OCI-LY7 (cell line): ENCODE measurements at regions not wholly inside any gene's neighbourhood (a gene's known extent, or its start where the extent isn't known, plus 50 kb on each side); places are given as distances from the start of the nearest gene placed in this dataset.

Source experiments
- BruUV-seq: library from RNA; stranded (reverse); fragments of 400-500 nt; replicated peaks from 2 replicates; lab custom pipeline; 2021; lab: Mats Ljungman, UMichigan
- CTCF ChIA-PET: fragments of 300-600 bp; sonication (Branson Sonifier 250); formaldehyde crosslinking; loops from one replicate; lab custom pipeline; 2022; ENCODE audit warnings: antibody characterized with exemption; ENCODE audit not compliant: unreplicated experiment; lab: Charles Lee
- POLR2A ChIA-PET: fragments of 300-600 bp; sonication (Branson Sonifier 250); formaldehyde crosslinking; loops from one replicate; lab custom pipeline; 2022; ENCODE audit warnings: antibody characterized with exemption; lab: Charles Lee
- DNase-seq: peaks from one replicate; pipeline ENCODE4 v3.0.0-alpha.2; 2015; ENCODE audit warnings: low spot score
- H2AFZ ChIP-seq: fragments of 200-600 bp; sonication (generic), shearing (Covaris generic); 2 replicates; pipeline ENCODE4 v1.6.1; 2014; ENCODE audit warnings: mild to moderate bottlenecking, antibody characterized with exemption, low read length, moderate library complexity
- H3K27ac ChIP-seq: fragments of 200-600 bp; sonication (generic); 2 replicates; pipeline ENCODE4 v1.5.1; 2014; ENCODE audit warnings: mixed run types, low read depth, mild to moderate bottlenecking, moderate library complexity, low read length, inconsistent platforms; ENCODE audit not compliant: poor library complexity, severe bottlenecking
- H3K36me3 ChIP-seq: fragments of 200-600 bp; sonication (generic); 2 replicates; pipeline ENCODE4 v1.6.1; 2014; ENCODE audit warnings: mild to moderate bottlenecking, antibody characterized with exemption, low read length, moderate library complexity, mixed read lengths; ENCODE audit not compliant: insufficient read depth
- H3K4me1 ChIP-seq: fragments of 200-600 bp; sonication (generic); 2 replicates; pipeline ENCODE4 v1.5.1; 2014; ENCODE audit warnings: mild to moderate bottlenecking, low read length; ENCODE audit not compliant: insufficient read depth, poor library complexity, severe bottlenecking
- H3K4me2 ChIP-seq: fragments of 200-600 bp; sonication (generic); 2 replicates; pipeline ENCODE4 v1.6.1; 2014; ENCODE audit warnings: mild to moderate bottlenecking, low read length
- H3K4me3 ChIP-seq: fragments of 200-600 bp; sonication (generic); 2 replicates; pipeline ENCODE4 v1.5.1; 2014; ENCODE audit warnings: mild to moderate bottlenecking, low read depth, low read length; ENCODE audit not compliant: poor library complexity, severe bottlenecking
- H3K79me2 ChIP-seq: fragments of 200-600 bp; sonication (generic); 2 replicates; pipeline ENCODE4 v1.6.1; 2016; ENCODE audit warnings: low read depth, mild to moderate bottlenecking, low read length, moderate library complexity, mixed read lengths; ENCODE audit not compliant: insufficient read depth
- H3K9me2 ChIP-seq: fragments of 200-600 bp; sonication (generic); 2 replicates; pipeline ENCODE4 v1.6.1; 2016; ENCODE audit warnings: mild to moderate bottlenecking, low read length, mixed read lengths; ENCODE audit not compliant: insufficient read depth
- H3K9me3 ChIP-seq: fragments of 200-600 bp; sonication (generic); 2 replicates; pipeline ENCODE4 v1.6.1; 2014; ENCODE audit warnings: mild to moderate bottlenecking, mixed run types, low read length, mixed read lengths
- H4K20me1 ChIP-seq: fragments of 200-600 bp; sonication (generic); 2 replicates; pipeline ENCODE4 v1.6.1; 2014; ENCODE audit warnings: mild to moderate bottlenecking, antibody characterized with exemption, low read length, moderate library complexity, mixed read lengths; ENCODE audit not compliant: insufficient read depth
- CTCF ChIP-seq: fragments of 200-600 bp; sonication (generic); conservative IDR thresholded peaks from 2 replicates; pipeline ENCODE4 v1.5.1; 2014; ENCODE audit warnings: mild to moderate bottlenecking, antibody characterized with exemption, low read length, moderate library complexity, mixed read lengths
- EZH2phosphoT487 ChIP-seq: fragments of 200-600 bp; sonication (generic); IDR thresholded peaks from 2 replicates; pipeline ENCODE4 v1.6.1; 2018; ENCODE audit warnings: low read depth, borderline replicate concordance, mild to moderate bottlenecking, mixed run types, antibody characterized with exemption, low read length, moderate library complexity, mixed read lengths
- intact Hi-C: fragments of 100-400 bp; cut with micrococcal nuclease; formaldehyde crosslinking; loops from one replicate; pipeline ENCODE4 v1.10.0; 2022; ENCODE audit not compliant: unreplicated experiment

- Histone ChIP-seq H3K36me3 (no peaks in the 10 kb centered on the region), H3K4me2 (no peak overlapping the region), H3K4me1 (no peaks in the 10 kb centered on the region), H3K9me2 (no peaks in the 10 kb centered on the region), H3K27ac (no peak overlapping the region), H4K20me1 (no peaks in the 10 kb centered on the region), H3K9me3 (no peaks in the 10 kb centered on the region), H3K79me2 (no peaks in the 10 kb centered on the region), H3K4me3 (no peak overlapping the region), H2AFZ (no peak overlapping the region)
- intact Hi-C loops = no loop called here
- TF ChIP-seq CTCF = no peak
- TF ChIP-seq EZH2phosphoT487 = no peak
- ChIA-PET POLR2A (no interaction called here), CTCF (no interaction called here)
- DNase-seq = no peak
- no TSS peak for BruUV-seq
Measured at GRCh38 chr13:64158908-64159307, 2743.3 kb upstream of the PCDH20 start.

- no peak for TF ChIP-seq CTCF
- TF ChIP-seq EZH2phosphoT487 = no peak
- Histone ChIP-seq H3K36me3 (no peaks in the 10 kb centered on the region), H2AFZ (no peak overlapping the region), H3K79me2 (no peaks in the 10 kb centered on the region), H4K20me1 (no peaks in the 10 kb centered on the region), H3K4me1 (no peaks in the 10 kb centered on the region), H3K4me3 (no peak overlapping the region), H3K9me3 (no peaks in the 10 kb centered on the region), H3K27ac (no peak overlapping the region), H3K9me2 (no peaks in the 10 kb centered on the region), H3K4me2 (no peak overlapping the region)
- intact Hi-C loops = no loop called here
- BruUV-seq = no TSS peak
- POLR2A ChIA-PET = interaction anchor here (1.0 kb wide), 1 partner anchor 13 kb away, joined by 3 read pairs; no protein-coding TSS in a partner anchor
- CTCF ChIA-PET = no interaction called here
- DNase-seq = no peak
Measured at GRCh38 chr13:64154514-64154913, 2738.9 kb upstream of the PCDH20 start.

GRCh38 chr13:64130600-64130999 is 2715.0 kb upstream of the PCDH20 start:
- no TSS peak for BruUV-seq
- Histone ChIP-seq H3K4me1 (no peaks in the 10 kb centered on the region), H3K4me3 (no peak overlapping the region), H3K27ac (no peak overlapping the region), H3K4me2 (no peak overlapping the region), H3K79me2 (no peaks in the 10 kb centered on the region), H4K20me1 (no peaks in the 10 kb centered on the region), H3K9me3 (no peaks in the 10 kb centered on the region), H3K36me3 (no peaks in the 10 kb centered on the region), H2AFZ (no peak overlapping the region), H3K9me2 (no peaks in the 10 kb centered on the region)
- TF ChIP-seq EZH2phosphoT487 = no peak
- TF ChIP-seq CTCF = no peak
- no peak for DNase-seq
- intact Hi-C loops = no loop called here
- POLR2A ChIA-PET = no interaction called here
- CTCF ChIA-PET = no interaction called here
